ENCODE measurements at regions not wholly inside any gene's neighbourhood (a gene's known extent, or its start where the extent isn't known, plus 50 kb on each side); places are given as distances from the start of the nearest gene placed in this dataset.

DNA sequence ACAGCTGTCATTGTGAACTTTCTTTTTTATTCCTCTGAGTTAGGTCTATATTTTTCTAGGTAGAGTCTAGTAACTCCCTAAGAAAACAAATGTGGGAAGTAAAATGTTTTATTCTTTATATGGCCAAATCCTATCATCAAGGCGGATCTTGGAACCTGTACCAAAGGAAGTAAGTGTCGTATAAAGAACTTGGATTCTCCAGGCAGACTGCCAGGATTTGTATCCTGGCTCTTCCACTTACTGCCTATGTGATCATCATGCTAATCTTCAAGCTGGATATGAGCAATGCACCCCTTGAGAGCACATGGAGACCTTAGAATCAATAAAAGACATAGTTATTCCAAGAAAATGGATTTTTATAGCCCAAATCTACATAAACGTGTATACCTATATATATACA lies 286.5 kb downstream of the PCDH17 start:
- DNase-seq (ENCODE audit: low read depth) = no peak

DNA sequence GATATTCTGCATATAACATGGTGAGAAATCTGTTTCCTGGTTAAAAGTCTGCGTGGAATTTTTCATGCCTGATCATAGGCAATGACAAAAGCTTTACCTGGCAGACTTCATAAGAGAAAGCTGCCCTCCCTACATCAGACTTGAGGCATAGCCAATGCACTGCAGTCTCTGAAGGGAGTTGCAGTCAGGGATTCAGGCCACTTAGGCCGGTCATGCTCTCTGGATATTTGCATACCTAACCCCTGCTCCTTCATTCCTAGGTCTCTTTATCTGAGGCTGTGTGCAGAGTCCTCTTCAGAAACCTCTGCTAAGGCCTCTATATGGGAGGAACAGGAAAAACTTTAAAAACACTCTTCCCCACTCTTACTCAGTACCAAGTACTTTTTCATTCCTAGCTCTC lies 287.4 kb downstream of the PCDH17 start:
- DNase-seq (ENCODE audit: low read depth) = no peak

DNA sequence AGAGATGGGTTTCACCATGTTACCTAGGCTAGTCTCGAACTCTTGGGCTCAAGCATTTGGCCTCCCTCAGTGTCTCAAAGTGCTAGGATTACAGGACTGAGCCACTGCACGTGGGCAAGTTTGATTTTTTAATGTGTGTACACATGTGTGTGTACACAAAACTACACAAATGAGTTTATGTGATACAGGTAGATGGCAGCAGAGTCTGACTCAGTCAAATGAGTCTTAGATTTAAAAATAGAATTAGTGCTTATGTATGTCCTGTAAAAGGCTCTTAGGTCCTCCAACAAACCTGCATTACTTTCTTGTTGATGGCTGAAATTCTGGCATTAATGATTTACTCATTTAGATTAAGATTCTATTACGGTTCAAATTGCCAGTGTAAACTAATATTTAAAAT lies 293.7 kb downstream of the PCDH17 start:
- no peak for DNase-seq (ENCODE audit: low read depth)

DNA sequence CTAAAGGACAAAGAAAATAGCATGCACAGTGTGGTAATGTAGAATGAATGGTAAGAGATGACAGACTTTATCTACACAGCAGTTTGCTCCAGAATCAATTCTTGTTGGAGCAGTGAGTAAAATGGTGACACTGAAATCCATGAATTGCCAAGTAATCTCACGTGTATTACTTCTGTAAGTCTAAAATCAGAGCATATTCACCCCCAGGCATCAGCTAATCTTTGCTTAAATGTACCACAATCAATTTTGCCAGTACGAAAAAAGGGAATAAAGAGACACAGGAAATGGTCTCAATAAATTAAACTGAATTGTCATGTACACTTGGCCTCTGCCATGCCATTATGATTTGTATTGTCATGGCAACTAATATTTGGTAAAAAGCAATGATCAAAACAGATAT lies 294.2 kb downstream of the PCDH17 start:
- DNase-seq (ENCODE audit: low read depth) = no peak

DNA sequence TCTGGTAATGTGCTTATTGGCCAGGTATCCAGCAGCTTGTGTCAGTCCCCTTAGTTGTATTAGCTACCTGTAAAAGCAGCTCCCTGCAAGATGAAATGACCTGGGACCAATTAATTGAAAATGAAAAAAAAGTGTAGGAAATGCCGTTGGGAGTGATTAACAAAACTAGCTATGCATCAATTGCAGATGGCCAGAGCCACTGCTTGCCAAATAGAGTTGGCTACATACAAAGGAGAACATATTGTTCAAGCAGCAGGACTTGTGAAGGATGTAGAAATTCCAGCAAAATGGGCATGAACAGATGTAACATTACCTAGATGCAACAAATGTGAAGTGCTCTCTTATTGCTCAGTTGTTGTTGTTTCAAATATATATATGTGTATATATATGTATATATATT lies 300.5 kb downstream of the PCDH17 start:
- no peak for DNase-seq (ENCODE audit: low read depth)

DNA sequence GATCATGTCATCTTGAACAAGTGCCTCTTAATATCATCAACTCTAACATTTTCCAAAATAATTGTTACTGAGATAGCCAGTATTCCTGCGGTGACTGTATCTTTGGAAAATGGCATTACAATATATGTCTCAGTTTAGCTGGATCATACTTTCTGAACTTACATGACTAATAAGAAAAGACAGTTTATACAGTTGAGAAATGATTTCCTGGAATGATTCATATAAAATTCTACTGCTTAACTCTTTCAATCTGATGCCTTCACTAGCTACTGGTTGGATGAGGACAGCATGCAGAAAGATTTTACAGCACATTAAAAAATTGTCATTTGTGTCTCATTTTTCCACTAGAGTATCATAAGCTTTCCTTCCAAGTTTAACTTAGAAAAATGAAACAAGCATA lies 302.1 kb downstream of the PCDH17 start:
- DNase-seq (ENCODE audit: low read depth) = no peak

- no peak for DNase-seq (ENCODE audit: low read depth)
Measured at GRCh38 chr13:57935965-57936364, 304.4 kb downstream of the PCDH17 start.

- no peak for DNase-seq (ENCODE audit: low read depth)
Measured at GRCh38 chr13:57946361-57946760, 314.8 kb downstream of the PCDH17 start.

DNA sequence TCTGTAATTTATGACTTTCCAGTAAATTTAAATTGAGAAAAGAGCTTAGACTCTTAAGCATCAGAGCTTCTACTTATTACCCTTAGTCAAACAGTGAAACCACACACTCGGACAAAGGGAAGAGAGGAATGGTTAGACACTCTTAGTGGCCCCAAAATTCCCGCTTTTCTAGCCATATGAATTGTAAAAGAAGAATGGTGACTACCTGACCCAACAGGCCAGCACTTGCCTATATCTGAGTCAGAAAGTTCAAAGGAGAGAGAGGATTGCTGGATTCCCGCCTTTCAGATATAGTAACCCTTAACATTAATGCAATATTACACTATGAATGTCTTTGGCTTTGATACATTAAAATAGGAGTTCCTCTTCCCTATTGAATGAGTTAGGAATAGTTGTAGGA lies 317.3 kb downstream of the PCDH17 start:
- DNase-seq (ENCODE audit: low read depth) = no peak

GRCh38 chr13:57969951-57970350 lies 338.4 kb downstream of the PCDH17 start:
- DNase-seq (ENCODE audit: low read depth) = no peak

GRCh38 chr13:57970404-57970803 lies 338.9 kb downstream of the PCDH17 start:
- no peak for DNase-seq (ENCODE audit: low read depth)

DNA sequence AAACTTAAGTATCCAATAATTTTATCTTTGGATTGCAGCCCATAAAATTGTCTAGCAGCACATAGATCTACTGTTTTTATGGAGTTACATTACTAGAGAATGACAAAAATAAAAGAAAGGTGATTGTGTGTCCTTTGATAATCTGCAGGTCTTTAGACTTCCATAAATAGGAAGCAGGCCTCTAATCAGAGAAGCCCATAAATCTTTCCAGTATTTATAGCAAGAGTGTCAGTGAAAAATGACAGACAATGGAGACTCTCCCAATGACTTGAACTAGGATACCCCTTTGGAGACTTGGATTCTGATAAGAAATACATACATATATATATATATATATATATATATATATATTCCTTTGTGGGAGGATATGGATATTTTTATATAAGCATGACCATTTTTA lies 351.2 kb downstream of the PCDH17 start:
- no peak for DNase-seq (ENCODE audit: low read depth)

GRCh38 chr13:57988276-57988675 lies 356.7 kb downstream of the PCDH17 start:
- DNase-seq (ENCODE audit: low read depth) = no peak

DNA sequence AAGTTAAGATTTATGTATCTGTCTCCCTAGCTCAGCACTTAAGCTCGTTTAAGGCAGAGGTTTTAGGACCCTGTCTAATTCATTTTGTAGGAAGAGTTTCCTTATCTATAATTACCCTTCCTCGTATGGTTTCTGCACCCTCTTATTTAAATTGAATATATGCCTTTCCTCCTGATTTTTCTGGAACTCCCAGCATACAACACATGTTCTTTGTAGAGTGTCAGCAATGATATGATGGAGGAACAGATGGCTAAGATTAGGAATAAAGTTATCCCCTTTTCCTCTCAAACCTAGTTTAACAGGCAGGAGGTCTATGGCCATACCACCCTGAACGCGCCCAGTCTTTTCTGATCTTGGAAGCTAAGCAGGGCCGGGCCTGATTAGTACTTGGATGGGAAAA lies 359.5 kb downstream of the PCDH17 start:
- DNase-seq (ENCODE audit: low read depth) = no peak

DNA sequence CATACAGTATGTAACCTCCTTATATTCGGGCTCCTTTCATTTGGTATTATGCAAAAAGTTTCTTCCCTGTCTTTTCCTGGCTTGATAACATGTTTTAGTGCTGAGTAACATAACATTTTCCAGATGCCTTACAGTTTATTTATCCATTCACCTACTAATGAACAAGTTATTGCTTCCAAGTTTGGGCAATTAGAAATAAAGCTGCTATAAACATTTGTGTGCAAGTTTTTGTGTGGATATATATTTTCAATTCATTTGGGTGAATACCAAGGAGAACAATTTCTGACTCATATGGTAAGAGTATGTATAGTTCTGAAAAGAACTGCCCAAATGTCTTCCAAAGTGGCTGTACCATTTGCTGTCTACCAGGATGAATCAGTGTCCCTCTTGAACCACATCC lies 360.9 kb downstream of the PCDH17 start:
- DNase-seq (ENCODE audit: low read depth) = no peak

GRCh38 chr13:57996717-57997116 lies 365.2 kb downstream of the PCDH17 start:
- DNase-seq (ENCODE audit: low read depth) = no peak

DNA sequence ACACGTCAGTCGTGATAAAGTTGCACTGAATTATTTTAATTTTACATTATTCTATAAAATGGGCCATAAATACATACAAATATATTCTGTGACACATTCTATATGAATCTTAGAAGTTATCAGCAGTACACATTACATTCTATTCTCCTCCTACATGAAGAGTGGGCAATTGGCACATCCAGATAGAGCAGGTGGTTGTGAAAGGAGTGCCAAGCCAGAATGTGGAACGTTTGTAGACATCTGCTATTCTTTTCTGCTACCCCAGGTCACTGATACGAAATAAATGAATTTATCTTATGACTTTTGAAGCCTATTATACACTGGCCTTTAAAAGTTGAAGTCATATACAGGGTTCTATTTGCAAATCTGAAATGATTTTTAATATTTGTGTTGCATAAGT lies 373.2 kb downstream of the PCDH17 start:
- DNase-seq (ENCODE audit: low read depth) = no peak

DNA sequence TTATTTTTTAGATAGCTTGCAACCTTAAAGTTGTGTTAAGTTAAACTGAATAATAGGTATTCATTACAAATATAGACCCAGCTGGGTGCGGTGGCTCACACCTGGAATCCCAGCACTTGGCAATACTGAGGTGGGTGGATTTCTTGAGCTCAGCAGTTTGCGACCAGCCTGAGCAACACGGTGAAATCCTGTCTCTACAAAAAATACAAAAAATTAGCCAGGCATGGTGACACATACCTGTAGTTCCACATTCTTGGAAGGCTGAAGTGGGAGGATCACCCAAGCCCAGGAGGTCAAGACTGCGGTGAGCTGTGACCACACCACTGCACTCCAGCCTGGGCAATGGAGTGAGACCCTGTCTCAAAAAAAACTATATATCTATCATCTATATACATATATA lies 386.5 kb downstream of the PCDH17 start:
- no peak for DNase-seq (ENCODE audit: low read depth)

- no peak for DNase-seq (ENCODE audit: low read depth)
Measured at GRCh38 chr13:58018865-58019264, 387.3 kb downstream of the PCDH17 start.

DNA sequence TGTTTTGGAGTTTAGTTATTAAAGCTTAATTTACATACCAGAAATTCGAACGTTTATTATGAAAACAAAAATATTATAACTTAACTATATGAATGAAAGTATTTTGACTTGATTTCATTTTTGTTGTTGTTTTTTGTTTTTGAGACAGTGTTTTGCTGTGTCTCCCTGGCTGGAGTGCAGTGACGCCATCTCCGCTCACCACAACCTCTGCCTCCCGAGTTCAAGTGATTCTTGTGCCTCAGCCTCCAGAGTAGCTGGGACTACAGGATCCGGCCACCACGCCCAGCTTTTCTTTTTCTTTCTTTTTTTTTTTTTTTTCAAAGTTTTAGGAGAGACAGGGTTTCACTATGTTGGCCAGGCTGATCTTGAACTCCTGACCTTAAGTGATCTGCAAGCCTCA lies 392.6 kb downstream of the PCDH17 start:
- DNase-seq (ENCODE audit: low read depth) = no peak

DNA sequence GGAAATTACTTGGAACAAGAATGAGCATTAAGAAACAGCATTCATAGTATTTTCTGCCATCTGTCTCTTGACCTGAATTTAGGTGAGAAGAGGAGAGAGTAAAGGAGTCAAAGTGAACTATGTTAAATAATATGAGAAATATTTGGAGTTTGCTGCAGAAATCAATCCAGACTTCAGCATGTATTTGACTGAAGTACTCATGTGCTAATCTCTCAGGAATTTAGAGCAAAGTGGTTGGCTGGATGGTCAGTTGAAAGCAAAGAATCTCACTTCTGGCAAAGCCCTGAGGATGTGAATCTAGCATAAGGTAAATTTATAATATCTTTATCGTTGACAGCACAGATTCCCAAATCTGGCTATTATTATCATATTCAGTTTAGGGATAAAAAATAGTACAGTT lies 394.3 kb downstream of the PCDH17 start:
- DNase-seq (ENCODE audit: low read depth) = no peak

- no peak for DNase-seq (ENCODE audit: low read depth)
Measured at GRCh38 chr13:58032676-58033460, 401.3 kb downstream of the PCDH17 start.

GRCh38 chr13:58043971-58044370 lies 412.4 kb downstream of the PCDH17 start:
- DNase-seq (ENCODE audit: low read depth) = no peak

DNA sequence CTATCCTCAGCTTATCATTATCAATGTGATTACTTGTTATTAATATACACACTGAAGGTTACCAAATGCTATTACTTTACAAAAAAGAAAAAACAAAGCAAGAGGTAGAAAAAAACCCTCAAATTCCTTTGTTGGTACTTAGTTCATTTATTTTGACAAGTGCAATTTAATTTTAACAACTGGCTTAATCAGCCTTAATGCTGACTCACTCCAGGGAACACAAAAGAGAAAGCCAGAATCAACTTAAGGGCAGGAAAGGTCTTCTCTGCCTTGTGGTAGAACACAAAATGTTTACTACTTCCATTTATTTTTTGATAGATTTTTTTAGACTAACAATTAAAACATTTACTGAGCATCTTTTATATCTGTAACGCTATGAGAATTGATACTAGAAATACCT lies 417.1 kb downstream of the PCDH17 start:
- no peak for DNase-seq (ENCODE audit: low read depth)

DNA sequence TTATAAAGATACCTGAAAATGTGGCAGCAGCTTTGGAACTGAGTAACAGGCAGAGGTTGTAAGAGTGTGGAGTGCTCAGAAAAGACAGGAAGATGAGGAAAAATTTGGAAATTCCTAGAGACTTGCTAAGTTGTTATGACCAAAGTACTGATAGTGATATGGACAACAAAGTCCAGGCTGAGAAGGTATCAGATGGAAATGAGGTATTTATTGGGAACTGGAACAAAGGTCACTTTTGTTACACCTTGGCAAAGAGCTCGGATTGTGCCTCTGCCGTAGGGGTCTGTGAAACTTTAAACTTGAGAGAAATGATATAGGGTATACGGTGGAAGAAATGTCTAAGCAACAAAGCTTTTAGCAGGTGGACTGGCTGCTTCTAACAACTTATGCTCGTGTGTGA lies 419.9 kb downstream of the PCDH17 start:
- no peak for DNase-seq (ENCODE audit: low read depth)

All from activated T-helper 1 cell treated with Interleukin-2 at 50 U/mL for 16 hours (primary cell).